ENCODE measurements at regions not wholly inside any gene's neighbourhood (a gene's known extent, or its start where the extent isn't known, plus 50 kb on each side); places are given as distances from the start of the nearest gene placed in this dataset.
A peak's percentile ranks its signal among the peaks of the same experiment; 100 is the strongest.

- in situ Hi-C loops (cut with HindIII; ENCODE audit: low sequenced_read_pairs) = no loop called here
- no peak overlapping the region for H3K4me3 ChIP-seq (ENCODE audit: low read depth, low read length)
- peak; percentile 76 for DNase-seq (ENCODE audit: low read depth)
- TF ChIP-seq CTCF (IDR thresholded peaks at IDR 0.05; ENCODE audit: low read depth, low read length, missing control alignments) = peak; percentile 33
These were observed 113.5 kb upstream of the EGLN3 start for GRCh38 chr14:34064349-34064748.

GRCh38 chr14:34063470-34064164 is 112.7 kb upstream of the EGLN3 start:
- TF ChIP-seq CTCF (IDR thresholded peaks at IDR 0.05; ENCODE audit: low read depth, low read length, missing control alignments) = no peak
- H3K4me3 ChIP-seq (ENCODE audit: low read depth, low read length) = no peak overlapping the region
- no peak for DNase-seq (ENCODE audit: low read depth)
- in situ Hi-C loops (cut with HindIII; ENCODE audit: low sequenced_read_pairs) = no loop called here

GRCh38 chr14:34063042-34063441 is 112.2 kb upstream of the EGLN3 start:
- no peak for DNase-seq (ENCODE audit: low read depth)
- no peak overlapping the region for H3K4me3 ChIP-seq (ENCODE audit: low read depth, low read length)
- in situ Hi-C loops (cut with HindIII; ENCODE audit: low sequenced_read_pairs) = no loop called here
- no peak for TF ChIP-seq CTCF (IDR thresholded peaks at IDR 0.05; ENCODE audit: low read depth, low read length, missing control alignments)

DNA sequence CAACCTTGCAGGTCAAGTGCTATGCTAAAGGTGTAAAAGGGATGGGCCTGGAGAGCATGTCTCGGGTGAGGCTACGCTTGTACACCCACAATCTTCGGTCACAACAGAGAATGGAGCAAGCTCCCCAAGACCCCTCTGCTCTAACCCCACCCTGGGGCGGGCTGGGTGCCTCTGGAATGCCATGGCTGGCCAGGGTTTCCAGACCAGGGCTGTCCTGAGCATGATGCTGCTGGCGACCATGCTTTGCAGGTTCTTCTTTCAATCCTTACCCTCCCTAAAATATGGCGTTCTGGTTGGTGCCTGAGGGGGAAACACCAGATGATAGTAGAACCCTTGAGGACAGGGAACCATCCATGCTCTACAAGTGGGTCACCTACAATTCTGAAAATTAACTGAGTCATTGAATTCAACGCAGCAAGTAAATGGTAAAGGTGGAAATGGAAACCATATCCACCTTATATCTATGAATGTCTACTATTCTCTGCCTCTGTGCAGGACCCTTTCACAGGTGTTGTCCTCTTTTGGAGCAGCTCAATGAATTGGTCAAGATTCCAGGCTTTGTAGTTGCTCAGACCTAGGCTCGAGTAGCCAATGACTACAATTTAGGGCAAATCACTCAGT is 111.6 kb upstream of the EGLN3 start:
- no peak for DNase-seq (ENCODE audit: low read depth)

DNA sequence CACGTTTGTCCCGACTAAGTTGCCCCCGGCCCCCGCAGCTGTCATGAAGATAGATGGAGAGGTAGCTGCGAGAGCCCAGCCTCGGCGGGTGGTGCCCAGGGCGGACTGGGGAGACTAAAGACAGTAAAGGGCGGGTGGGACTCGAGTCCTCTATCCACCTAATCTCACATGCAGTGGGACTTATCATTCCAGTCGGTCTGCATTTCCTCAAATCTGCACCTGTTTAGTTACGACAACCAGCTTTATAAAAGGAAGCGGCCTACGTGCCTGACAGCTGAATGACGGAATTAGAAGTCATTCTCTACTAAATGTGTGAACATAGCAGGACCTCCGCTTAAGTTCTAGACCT is 109.8 kb upstream of the EGLN3 start:
- in situ Hi-C loops (cut with HindIII; ENCODE audit: low sequenced_read_pairs) = no loop called here
- no peak for DNase-seq (ENCODE audit: low read depth)
- peak overlapping the region; percentile 45 for H3K4me3 ChIP-seq (ENCODE audit: low read depth, low read length)
- no peak for TF ChIP-seq CTCF (IDR thresholded peaks at IDR 0.05; ENCODE audit: low read depth, low read length, missing control alignments)

More for the DNA sequence above, 111.6 kb upstream of the EGLN3 start:
- no peak overlapping the region for H3K4me3 ChIP-seq (ENCODE audit: low read depth, low read length)
- in situ Hi-C loops (cut with HindIII; ENCODE audit: low sequenced_read_pairs) = no loop called here
- TF ChIP-seq CTCF (IDR thresholded peaks at IDR 0.05; ENCODE audit: low read depth, low read length, missing control alignments) = no peak

DNA sequence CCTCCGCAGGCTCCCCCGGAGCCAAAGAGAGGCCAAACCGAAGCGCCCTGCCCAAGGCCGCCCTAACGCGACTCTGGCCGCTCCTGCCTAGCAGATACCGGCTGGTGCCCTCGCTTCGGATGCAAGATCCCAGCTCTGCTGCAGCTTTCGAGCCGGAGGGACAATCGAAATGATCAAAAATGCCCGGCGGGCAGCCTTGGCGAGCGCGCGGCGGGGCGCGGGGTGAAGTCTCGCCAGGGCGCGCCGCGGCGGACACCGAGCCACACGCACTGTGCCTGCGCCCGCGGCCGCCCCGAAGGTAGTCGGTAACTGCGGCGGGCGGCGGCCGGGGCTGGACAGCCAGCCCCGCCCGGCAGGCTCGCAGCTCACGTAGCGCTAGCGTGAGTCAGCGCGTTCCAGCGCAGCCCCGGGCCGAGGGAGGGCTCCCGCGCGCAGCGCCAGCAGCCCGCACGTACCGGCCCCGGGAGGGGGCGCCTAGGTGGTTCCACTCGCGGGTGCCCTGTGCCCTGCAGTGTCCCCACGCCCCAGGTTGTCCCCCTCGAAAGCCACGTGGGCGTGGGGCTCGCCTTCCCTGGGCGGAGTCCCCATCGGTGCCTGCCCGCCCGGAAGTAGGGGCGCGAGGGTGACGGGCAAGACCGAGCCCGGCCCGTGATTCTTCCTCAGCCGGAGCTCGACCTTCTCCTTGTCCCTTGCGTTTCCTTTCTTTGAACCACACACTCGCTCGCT is 109.2 kb upstream of the EGLN3 start:
- H3K4me3 ChIP-seq (ENCODE audit: low read depth, low read length) = peak overlapping the region; percentile 45
- DNase-seq (ENCODE audit: low read depth) = peak; percentile 19
- in situ Hi-C loops (cut with HindIII; ENCODE audit: low sequenced_read_pairs) = no loop called here
- TF ChIP-seq CTCF (IDR thresholded peaks at IDR 0.05; ENCODE audit: low read depth, low read length, missing control alignments) = peak; percentile 31
